Keratinocyte (primary cell): ENCODE measurements at regions not wholly inside any gene's neighbourhood (a gene's known extent, or its start where the extent isn't known, plus 50 kb on each side); places are given as distances from the start of the nearest gene placed in this dataset.

Experiments used
- CTCF ChIP-seq, 3 experiments: IDR thresholded peaks in 1 of 3; conservative IDR thresholded peaks in 1 of 3; optimal IDR thresholded peaks in 1 of 3; 2 replicates in 2 of 3; 3 replicates in 1 of 3; pipeline versions ENCODE3 to v1.5.1; 2011; ENCODE audit warnings: low read length in 3 of 3, mild to moderate bottlenecking in 3 of 3, moderate library complexity in 2 of 3, control low read depth in 1 of 3, inconsistent platforms in 1 of 3; ENCODE audit not compliant: insufficient read depth in 2 of 3; ENCODE audit errors: extremely low read depth in 1 of 3
- EZH2 ChIP-seq: IDR thresholded peaks from one replicate; pipeline ENCODE4 v1.6.1; 2012; ENCODE audit warnings: inconsistent platforms, mild to moderate bottlenecking, low read length, moderate library complexity

GRCh38 chr1:208516780-208517179 lies 272.6 kb upstream of the PLXNA2 start:
- TF ChIP-seq EZH2 (no peak), CTCF (optimal IDR thresholded peaks at IDR 0.05 in 1 of 3, IDR thresholded peaks at IDR 0.05 in 1 of 3, conservative IDR thresholded peaks at IDR 0.05 in 1 of 3; ENCODE audit: extremely low read depth in 1 of 3, insufficient read depth in 2 of 3, low read length in 3 of 3) (no peak)
